ENCODE measurements at regions not wholly inside any gene's neighbourhood (a gene's known extent, or its start where the extent isn't known, plus 50 kb on each side); places are given as distances from the start of the nearest gene placed in this dataset.

- no peak for TF ChIP-seq POLR2AphosphoS5 (IDR thresholded peaks at IDR 0.05; ENCODE audit: low read depth, low read length)
- no peak for TF ChIP-seq POLR2A (IDR thresholded peaks at IDR 0.05; ENCODE audit: low read depth, low read length)
- TF ChIP-seq TAF1 (IDR thresholded peaks at IDR 0.05; ENCODE audit: borderline replicate concordance, low read depth, low read length): no peak
- FAIRE-seq (no peak), DNase-seq (ENCODE audit: insufficient read length) (no peak)
Measured at GRCh38 chr1:104406728-104407127, 657.0 kb downstream of the AMY1C start.

GRCh38 chr1:104408268-104408667 is 658.6 kb downstream of the AMY1C start:
- FAIRE-seq (no peak), DNase-seq (ENCODE audit: insufficient read length) (no peak)
- no peak for TF ChIP-seq POLR2AphosphoS5 (IDR thresholded peaks at IDR 0.05; ENCODE audit: low read depth, low read length)
- TF ChIP-seq POLR2A (IDR thresholded peaks at IDR 0.05; ENCODE audit: low read depth, low read length): no peak

GRCh38 chr1:104435255-104435654 is 685.6 kb downstream of the AMY1C start:
- FAIRE-seq (no peak), DNase-seq (ENCODE audit: insufficient read length) (no peak)

GRCh38 chr1:104440011-104440410 is 690.3 kb downstream of the AMY1C start:
- FAIRE-seq (no peak), DNase-seq (ENCODE audit: insufficient read length) (no peak)
- TF ChIP-seq POLR2AphosphoS5 (IDR thresholded peaks at IDR 0.05; ENCODE audit: low read depth, low read length) (no peak), TAF1 (IDR thresholded peaks at IDR 0.05; ENCODE audit: borderline replicate concordance, low read depth, low read length) (no peak), POLR2A (IDR thresholded peaks at IDR 0.05; ENCODE audit: low read depth, low read length) (no peak)

More at GRCh38 chr1:104435255-104435654, 685.6 kb downstream of the AMY1C start:
- TF ChIP-seq POLR2AphosphoS5 (IDR thresholded peaks at IDR 0.05; ENCODE audit: low read depth, low read length): no peak

- TF ChIP-seq POLR2A (IDR thresholded peaks at IDR 0.05; ENCODE audit: low read depth, low read length) (no peak), POLR2AphosphoS5 (IDR thresholded peaks at IDR 0.05; ENCODE audit: low read depth, low read length) (no peak), TAF1 (IDR thresholded peaks at IDR 0.05; ENCODE audit: borderline replicate concordance, low read depth, low read length) (no peak)
- FAIRE-seq (no peak), DNase-seq (ENCODE audit: insufficient read length) (no peak)
Measured at GRCh38 chr1:104456724-104457123, 707.0 kb downstream of the AMY1C start.

- DNase-seq (ENCODE audit: insufficient read length): no peak
- FAIRE-seq: no peak
Measured at GRCh38 chr1:104459886-104460285, 710.2 kb downstream of the AMY1C start.

GRCh38 chr1:104460880-104461279 is 711.2 kb downstream of the AMY1C start:
- FAIRE-seq (no peak), DNase-seq (ENCODE audit: insufficient read length) (no peak)
- TF ChIP-seq POLR2AphosphoS5 (IDR thresholded peaks at IDR 0.05; ENCODE audit: low read depth, low read length) (no peak), TAF1 (IDR thresholded peaks at IDR 0.05; ENCODE audit: borderline replicate concordance, low read depth, low read length) (no peak), POLR2A (IDR thresholded peaks at IDR 0.05; ENCODE audit: low read depth, low read length) (no peak)

More at GRCh38 chr1:104459886-104460285, 710.2 kb downstream of the AMY1C start:
- TF ChIP-seq POLR2A (IDR thresholded peaks at IDR 0.05; ENCODE audit: low read depth, low read length) (no peak), TAF1 (IDR thresholded peaks at IDR 0.05; ENCODE audit: borderline replicate concordance, low read depth, low read length) (no peak), POLR2AphosphoS5 (IDR thresholded peaks at IDR 0.05; ENCODE audit: low read depth, low read length) (no peak)

GRCh38 chr1:104463126-104463697 is 713.5 kb downstream of the AMY1C start:
- no peak for FAIRE-seq
- no peak for DNase-seq (ENCODE audit: insufficient read length)
- no peak for TF ChIP-seq TAF1 (IDR thresholded peaks at IDR 0.05; ENCODE audit: borderline replicate concordance, low read depth, low read length)
- TF ChIP-seq POLR2AphosphoS5 (IDR thresholded peaks at IDR 0.05; ENCODE audit: low read depth, low read length): no peak
- no peak for TF ChIP-seq POLR2A (IDR thresholded peaks at IDR 0.05; ENCODE audit: low read depth, low read length)

GRCh38 chr1:104466068-104466467 is 716.4 kb downstream of the AMY1C start:
- FAIRE-seq (no peak), DNase-seq (ENCODE audit: insufficient read length) (no peak)
- TF ChIP-seq POLR2AphosphoS5 (IDR thresholded peaks at IDR 0.05; ENCODE audit: low read depth, low read length) (no peak), TAF1 (IDR thresholded peaks at IDR 0.05; ENCODE audit: borderline replicate concordance, low read depth, low read length) (no peak), POLR2A (IDR thresholded peaks at IDR 0.05; ENCODE audit: low read depth, low read length) (no peak)

GRCh38 chr1:104467590-104467989 is 717.9 kb downstream of the AMY1C start:
- TF ChIP-seq POLR2AphosphoS5 (IDR thresholded peaks at IDR 0.05; ENCODE audit: low read depth, low read length) (no peak), TAF1 (IDR thresholded peaks at IDR 0.05; ENCODE audit: borderline replicate concordance, low read depth, low read length) (no peak), POLR2A (IDR thresholded peaks at IDR 0.05; ENCODE audit: low read depth, low read length) (no peak)
- DNase-seq (ENCODE audit: insufficient read length): no peak
- no peak for FAIRE-seq

GRCh38 chr1:104468282-104468681 is 718.6 kb downstream of the AMY1C start:
- DNase-seq (ENCODE audit: insufficient read length) (no peak), FAIRE-seq (no peak)
- no peak for TF ChIP-seq POLR2A (IDR thresholded peaks at IDR 0.05; ENCODE audit: low read depth, low read length)
- no peak for TF ChIP-seq TAF1 (IDR thresholded peaks at IDR 0.05; ENCODE audit: borderline replicate concordance, low read depth, low read length)
- TF ChIP-seq POLR2AphosphoS5 (IDR thresholded peaks at IDR 0.05; ENCODE audit: low read depth, low read length): no peak

- DNase-seq (ENCODE audit: insufficient read length): no peak
- no peak for TF ChIP-seq POLR2A (IDR thresholded peaks at IDR 0.05; ENCODE audit: low read depth, low read length)
- no peak for TF ChIP-seq POLR2AphosphoS5 (IDR thresholded peaks at IDR 0.05; ENCODE audit: low read depth, low read length)
- no peak for TF ChIP-seq TAF1 (IDR thresholded peaks at IDR 0.05; ENCODE audit: borderline replicate concordance, low read depth, low read length)
- no peak for FAIRE-seq
Measured at GRCh38 chr1:104476126-104476525, 726.4 kb downstream of the AMY1C start.
